Mucosa of stomach (tissue), 1 donor: ENCODE measurements at regions not wholly inside any gene's neighbourhood (a gene's known extent, or its start where the extent isn't known, plus 50 kb on each side); places are given as distances from the start of the nearest gene placed in this dataset.

ENCODE experiments used
- H3K27me3 ChIP-seq: one replicate; pipeline ENCODE4 v1.7.0; 2013; ENCODE audit warnings: mild to moderate bottlenecking, low read length; ENCODE audit not compliant: control insufficient read depth, insufficient read depth
- H3K36me3 ChIP-seq: one replicate; pipeline ENCODE4 v1.7.0; 2013; ENCODE audit warnings: low read length; ENCODE audit not compliant: control insufficient read depth, insufficient read depth
- H3K4me1 ChIP-seq: one replicate; pipeline ENCODE4 v1.7.0; 2013; ENCODE audit warnings: mild to moderate bottlenecking, low read length; ENCODE audit not compliant: control insufficient read depth, insufficient read depth
- H3K4me3 ChIP-seq: one replicate; pipeline ENCODE4 v1.7.0; 2013; ENCODE audit warnings: low read length
- H3K9ac ChIP-seq: one replicate; pipeline ENCODE4 v1.7.0; 2013; ENCODE audit warnings: mild to moderate bottlenecking, low read length, moderate library complexity
- H3K9me3 ChIP-seq: one replicate; pipeline ENCODE4 v1.7.0; 2013; ENCODE audit warnings: mild to moderate bottlenecking, low read length, moderate library complexity; ENCODE audit not compliant: control insufficient read depth
- donor health status: Pancreatic carcinoma.

DNA sequence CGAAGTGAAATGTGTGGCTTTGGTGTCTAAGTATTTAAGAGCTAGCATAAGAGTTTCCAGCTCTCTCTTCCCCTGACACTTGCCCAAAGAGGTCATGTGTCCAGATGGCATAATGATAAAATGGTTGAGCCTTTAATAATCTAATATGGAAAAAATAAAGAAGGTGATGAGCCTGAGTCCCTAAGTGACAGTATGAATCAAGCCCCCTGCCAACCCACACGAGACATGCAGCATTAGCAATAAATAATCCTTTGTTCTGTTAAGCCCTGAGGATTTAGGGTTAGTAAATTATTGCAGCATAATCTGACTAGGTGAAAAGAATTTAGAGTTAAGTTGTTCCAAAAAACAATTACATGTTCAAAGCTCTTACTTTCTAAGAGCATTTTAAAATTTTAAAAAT, 217.2 kb upstream of the CCDC150 start:
- H3K27me3 ChIP-seq, result no peaks in the 10 kb centered on the region
- no peak overlapping the region for H3K4me3 ChIP-seq
- H3K36me3 ChIP-seq, result no peaks in the 10 kb centered on the region
- H3K4me1 ChIP-seq, result no peaks in the 10 kb centered on the region
- no peak overlapping the region for H3K9ac ChIP-seq
- no peaks in the 10 kb centered on the region for H3K9me3 ChIP-seq

GRCh38 chr2:196426122-196426521, 213.4 kb upstream of the CCDC150 start:
- Histone ChIP-seq H3K9ac (no peak overlapping the region), H3K27me3 (no peaks in the 10 kb centered on the region), H3K4me1 (no peaks in the 10 kb centered on the region), H3K4me3 (no peak overlapping the region), H3K36me3 (no peaks in the 10 kb centered on the region), H3K9me3 (no peaks in the 10 kb centered on the region)

- H3K27me3 ChIP-seq, result no peaks in the 10 kb centered on the region
- H3K4me1 ChIP-seq, result no peaks in the 10 kb centered on the region
- no peak overlapping the region for H3K9ac ChIP-seq
- H3K9me3 ChIP-seq, result no peaks in the 10 kb centered on the region
- H3K4me3 ChIP-seq, result no peak overlapping the region
- H3K36me3 ChIP-seq, result no peaks in the 10 kb centered on the region
Observed at GRCh38 chr2:196427986-196428634, 211.4 kb upstream of the CCDC150 start.

DNA sequence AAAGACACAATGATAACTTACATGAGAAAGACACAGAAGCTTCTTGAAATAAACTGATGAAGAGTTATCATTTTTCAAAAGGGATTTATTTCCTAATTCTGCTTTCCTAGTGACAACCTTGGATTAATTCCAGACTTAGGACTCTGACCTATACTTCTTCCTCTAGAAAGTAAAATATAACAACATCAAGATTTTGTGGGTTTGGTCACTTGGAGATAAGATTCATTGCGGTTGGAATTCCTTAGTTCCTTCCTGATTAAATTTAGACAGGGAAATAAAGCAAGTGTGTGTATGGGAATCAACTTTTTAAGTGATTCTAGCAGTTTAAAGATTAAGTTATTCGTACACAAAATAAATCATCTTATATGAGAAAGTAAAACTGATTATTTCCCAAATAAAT, 208.4 kb upstream of the CCDC150 start:
- no peaks in the 10 kb centered on the region for H3K27me3 ChIP-seq
- no peak overlapping the region for H3K4me3 ChIP-seq
- no peak overlapping the region for H3K9ac ChIP-seq
- no peaks in the 10 kb centered on the region for H3K9me3 ChIP-seq
- no peaks in the 10 kb centered on the region for H3K4me1 ChIP-seq
- no peaks in the 10 kb centered on the region for H3K36me3 ChIP-seq

DNA sequence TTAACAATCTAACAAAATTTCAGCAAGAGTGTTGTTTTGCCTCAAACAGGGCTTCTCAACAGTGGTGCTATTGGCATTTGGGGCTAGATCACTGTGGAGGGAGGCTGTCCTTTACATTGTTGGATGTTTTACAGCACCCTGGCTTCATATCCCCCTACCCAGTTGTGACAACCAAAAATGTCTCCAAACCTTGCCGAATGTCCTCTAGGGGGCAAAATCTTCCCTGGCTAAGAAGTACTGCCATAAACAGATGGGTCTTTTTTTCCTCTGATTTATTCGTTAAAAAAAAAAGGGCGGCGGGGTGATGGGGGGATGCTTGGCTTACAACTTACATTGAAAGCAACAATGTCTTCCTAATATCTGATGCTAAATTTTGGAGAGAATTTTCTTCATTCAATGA, 207.6 kb upstream of the CCDC150 start:
- H3K9me3 ChIP-seq, result no peaks in the 10 kb centered on the region
- no peak overlapping the region for H3K4me3 ChIP-seq
- no peaks in the 10 kb centered on the region for H3K27me3 ChIP-seq
- H3K4me1 ChIP-seq, result no peaks in the 10 kb centered on the region
- H3K36me3 ChIP-seq, result no peaks in the 10 kb centered on the region
- no peak overlapping the region for H3K9ac ChIP-seq

- Histone ChIP-seq H3K36me3 (no peaks in the 10 kb centered on the region), H3K9ac (no peak overlapping the region), H3K4me1 (no peaks in the 10 kb centered on the region), H3K4me3 (no peak overlapping the region), H3K27me3 (no peaks in the 10 kb centered on the region), H3K9me3 (no peaks in the 10 kb centered on the region)
Observed at GRCh38 chr2:196433116-196433515, 206.4 kb upstream of the CCDC150 start.

DNA sequence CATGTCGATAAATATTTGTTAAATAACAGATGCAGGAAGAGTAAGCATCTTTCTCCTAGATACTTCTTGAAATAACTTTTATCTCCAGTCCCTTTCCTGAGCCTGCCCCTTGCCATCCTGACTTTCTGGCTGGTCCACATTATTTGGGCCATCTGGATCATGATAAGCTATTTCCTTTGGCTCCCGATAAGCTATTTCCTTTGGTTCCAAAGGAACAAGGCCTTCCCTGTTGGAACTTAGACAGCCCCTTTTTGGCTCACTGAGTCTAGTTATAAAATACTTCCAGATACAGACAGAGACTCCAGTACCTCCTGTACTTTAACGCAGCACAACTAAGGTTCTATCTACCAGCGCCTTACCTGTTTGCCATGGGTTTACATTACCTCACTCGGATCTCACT, 205.3 kb upstream of the CCDC150 start:
- H3K9me3 ChIP-seq, result no peaks in the 10 kb centered on the region
- H3K4me3 ChIP-seq, result no peak overlapping the region
- no peak overlapping the region for H3K9ac ChIP-seq
- H3K4me1 ChIP-seq, result no peaks in the 10 kb centered on the region
- H3K27me3 ChIP-seq, result no peaks in the 10 kb centered on the region
- no peaks in the 10 kb centered on the region for H3K36me3 ChIP-seq

DNA sequence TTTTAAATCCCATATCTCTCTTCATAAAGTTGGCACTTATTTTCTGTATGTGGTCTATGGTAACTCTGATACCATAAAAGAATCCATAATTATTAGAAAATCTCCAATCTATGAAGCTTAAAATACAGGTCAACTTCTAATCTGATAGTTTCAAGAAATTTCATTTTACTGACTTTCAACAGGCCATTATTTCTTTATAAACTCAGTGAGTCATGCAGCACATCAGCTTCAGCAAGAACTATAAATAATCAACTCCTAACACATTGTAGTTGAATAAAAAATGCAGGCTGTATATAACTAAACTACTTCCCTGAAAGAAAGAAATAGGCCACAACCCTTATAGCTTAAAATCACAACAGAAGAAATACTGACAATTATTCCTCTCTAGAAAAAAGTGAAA, 204.3 kb upstream of the CCDC150 start:
- no peaks in the 10 kb centered on the region for H3K27me3 ChIP-seq
- no peak overlapping the region for H3K9ac ChIP-seq
- H3K4me3 ChIP-seq, result no peak overlapping the region
- no peaks in the 10 kb centered on the region for H3K36me3 ChIP-seq
- H3K9me3 ChIP-seq, result no peaks in the 10 kb centered on the region
- no peaks in the 10 kb centered on the region for H3K4me1 ChIP-seq

DNA sequence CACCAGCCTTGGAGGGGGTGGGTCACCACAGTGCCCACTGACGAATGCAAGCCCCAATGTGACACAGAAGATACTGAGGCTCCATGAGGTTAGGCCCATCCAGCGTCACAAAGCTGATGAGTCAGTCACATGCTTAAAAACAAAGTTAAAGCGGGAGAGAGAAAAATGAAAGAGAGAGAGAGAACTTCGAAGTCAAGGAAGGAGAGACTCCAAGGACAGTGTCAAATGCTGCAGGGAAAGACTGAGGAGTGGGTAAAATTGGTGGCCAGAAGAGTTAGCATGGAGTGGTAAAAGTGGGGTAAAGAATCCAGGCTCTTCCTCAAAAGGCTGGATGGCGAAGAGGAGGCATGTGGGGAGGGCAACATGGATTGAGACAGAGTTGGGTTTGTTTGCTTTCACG, 201.9 kb upstream of the CCDC150 start:
- Histone ChIP-seq H3K9ac (no peak overlapping the region), H3K36me3 (no peaks in the 10 kb centered on the region), H3K4me1 (no peaks in the 10 kb centered on the region), H3K27me3 (no peaks in the 10 kb centered on the region), H3K4me3 (no peak overlapping the region), H3K9me3 (no peaks in the 10 kb centered on the region)

GRCh38 chr2:196439760-196440159, 199.8 kb upstream of the CCDC150 start:
- Histone ChIP-seq H3K9me3 (no peaks in the 10 kb centered on the region), H3K9ac (no peak overlapping the region), H3K36me3 (no peaks in the 10 kb centered on the region), H3K4me1 (no peaks in the 10 kb centered on the region), H3K27me3 (no peaks in the 10 kb centered on the region), H3K4me3 (no peak overlapping the region)

DNA sequence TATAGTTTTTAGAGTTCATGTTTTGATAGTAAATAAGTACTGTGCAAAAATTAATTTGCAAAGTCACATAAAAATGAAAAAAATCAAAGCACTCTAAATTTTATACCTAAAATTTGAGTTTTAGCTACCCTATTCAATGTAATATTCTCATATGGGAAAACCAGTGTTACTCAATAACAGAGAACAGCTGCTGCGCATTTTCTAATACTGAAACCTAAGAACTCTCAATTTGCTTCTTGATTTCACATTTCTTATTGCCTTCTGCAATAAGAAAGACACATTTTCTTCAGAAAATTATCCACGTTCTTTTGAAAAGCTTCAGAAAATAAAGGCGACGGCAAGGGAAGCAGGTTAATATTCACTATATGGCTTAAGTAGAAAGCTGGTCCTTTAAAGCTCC, 199.1 kb upstream of the CCDC150 start:
- no peaks in the 10 kb centered on the region for H3K27me3 ChIP-seq
- no peaks in the 10 kb centered on the region for H3K9me3 ChIP-seq
- no peaks in the 10 kb centered on the region for H3K4me1 ChIP-seq
- no peaks in the 10 kb centered on the region for H3K36me3 ChIP-seq
- H3K4me3 ChIP-seq, result no peak overlapping the region
- H3K9ac ChIP-seq, result no peak overlapping the region

DNA sequence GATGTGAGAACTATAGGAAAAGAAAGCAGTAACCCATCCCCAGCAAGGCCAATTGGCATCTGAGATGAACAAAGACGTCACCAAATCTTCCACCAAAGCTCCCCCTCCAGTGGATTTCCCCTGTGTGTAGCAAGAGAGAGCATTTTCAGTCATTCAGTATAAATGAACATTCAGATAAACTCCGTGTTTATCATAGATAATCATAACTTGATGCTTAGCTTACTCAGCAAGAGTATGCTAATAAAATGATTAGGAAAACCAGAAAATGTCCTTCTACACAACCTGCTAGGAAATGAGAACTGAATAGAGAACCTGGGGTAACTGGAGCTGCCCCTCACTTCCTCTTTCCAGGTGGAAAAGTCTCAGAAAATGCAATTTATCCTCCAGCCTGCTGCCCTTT, 198.0 kb upstream of the CCDC150 start:
- H3K27me3 ChIP-seq, result no peaks in the 10 kb centered on the region
- no peak overlapping the region for H3K4me3 ChIP-seq
- no peaks in the 10 kb centered on the region for H3K4me1 ChIP-seq
- H3K9ac ChIP-seq, result no peak overlapping the region
- H3K36me3 ChIP-seq, result no peaks in the 10 kb centered on the region
- no peaks in the 10 kb centered on the region for H3K9me3 ChIP-seq

DNA sequence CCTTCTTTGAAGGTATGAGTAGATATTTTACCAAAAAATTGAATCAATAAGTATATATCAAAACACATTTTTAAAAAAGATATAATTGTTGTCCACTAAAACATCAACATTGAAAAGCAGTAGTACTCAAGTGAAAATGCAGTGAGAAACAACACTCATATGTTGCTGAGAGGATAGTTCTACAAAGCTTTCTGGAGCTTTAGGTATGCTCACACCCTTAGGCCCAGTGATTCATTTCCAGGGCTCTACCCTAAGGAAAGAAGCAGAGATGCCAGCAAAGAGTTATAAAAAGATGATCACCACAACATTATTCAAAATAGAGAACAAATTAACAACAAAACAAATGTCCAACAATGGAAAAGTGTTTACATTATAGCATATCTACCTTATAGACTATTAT, 197.3 kb upstream of the CCDC150 start:
- Histone ChIP-seq H3K9me3 (no peaks in the 10 kb centered on the region), H3K9ac (no peak overlapping the region), H3K36me3 (no peaks in the 10 kb centered on the region), H3K27me3 (no peaks in the 10 kb centered on the region), H3K4me3 (no peak overlapping the region), H3K4me1 (no peaks in the 10 kb centered on the region)
